Astrocyte of the cerebellum (primary cell): ENCODE measurements at regions not wholly inside any gene's neighbourhood (a gene's known extent, or its start where the extent isn't known, plus 50 kb on each side); places are given as distances from the start of the nearest gene placed in this dataset.

Experiments used
- DNase-seq: peaks from one replicate; pipeline ENCODE4 v3.0.0-alpha.2; 2011; ENCODE audit warnings: low read depth
- H3K4me3 ChIP-seq: 2 replicates; pipeline ENCODE4 v1.5.1; 2011; ENCODE audit warnings: mild to moderate bottlenecking, low read depth, low read length, moderate library complexity
- CTCF ChIP-seq: IDR thresholded peaks from 2 replicates; pipeline ENCODE4 v1.5.1; 2012; ENCODE audit warnings: low read length, low read depth, moderate library complexity, mild to moderate bottlenecking; ENCODE audit errors: missing control alignments
- in situ Hi-C: cut with HindIII; loops from 2 replicates; pipeline ENCODE4 v1.10.0; 2017; ENCODE audit warnings: low sequenced_read_pairs

- DNase-seq, result no peak
- in situ Hi-C loops, result no loop called here
- H3K4me3 ChIP-seq, result no peak overlapping the region
- no peak for TF ChIP-seq CTCF
Observed at GRCh38 chr2:5751873-5752482, 59.8 kb downstream of the SOX11 start.

- in situ Hi-C loops, result loop anchor here (5.0 kb wide), 1 partner anchor 36 kb away; no protein-coding TSS in a partner anchor
- no peak for DNase-seq
- H3K4me3 ChIP-seq, result no peak overlapping the region
- no peak for TF ChIP-seq CTCF
Observed at GRCh38 chr2:5756272-5756671, 64.1 kb downstream of the SOX11 start.

GRCh38 chr2:5758346-5758745, 66.2 kb downstream of the SOX11 start:
- no peak overlapping the region for H3K4me3 ChIP-seq
- DNase-seq, result no peak
- in situ Hi-C loops, result loop anchor here (5.0 kb wide), 1 partner anchor 34 kb away; no protein-coding TSS in a partner anchor
- no peak for TF ChIP-seq CTCF

GRCh38 chr2:5759949-5760348, 67.8 kb downstream of the SOX11 start:
- in situ Hi-C loops, result loop anchor here (5.0 kb wide), 1 partner anchor 32 kb away; no protein-coding TSS in a partner anchor
- DNase-seq, result no peak
- no peak for TF ChIP-seq CTCF
- no peak overlapping the region for H3K4me3 ChIP-seq

- TF ChIP-seq CTCF, result no peak
- no peak for DNase-seq
- H3K4me3 ChIP-seq, result no peak overlapping the region
- in situ Hi-C loops, result no loop called here
Observed at GRCh38 chr2:5763531-5763930, 71.3 kb downstream of the SOX11 start.

- TF ChIP-seq CTCF, result no peak
- in situ Hi-C loops, result no loop called here
- no peak for DNase-seq
- H3K4me3 ChIP-seq, result no peak overlapping the region
Observed at GRCh38 chr2:5764041-5764440, 71.9 kb downstream of the SOX11 start.

GRCh38 chr2:5766056-5766455, 73.9 kb downstream of the SOX11 start:
- H3K4me3 ChIP-seq, result no peak overlapping the region
- no peak for TF ChIP-seq CTCF
- in situ Hi-C loops, result no loop called here
- peak; percentile 97 for DNase-seq
